T-helper 2 cell (primary cell): ENCODE measurements at regions not wholly inside any gene's neighbourhood (a gene's known extent, or its start where the extent isn't known, plus 50 kb on each side); places are given as distances from the start of the nearest gene placed in this dataset.

Experiments used
- DNase-seq, 5 experiments: peaks; one replicate each; pipeline versions ENCODE4 v3.0.0 to v3.0.0-alpha.2; 2012 to 2022

DNA sequence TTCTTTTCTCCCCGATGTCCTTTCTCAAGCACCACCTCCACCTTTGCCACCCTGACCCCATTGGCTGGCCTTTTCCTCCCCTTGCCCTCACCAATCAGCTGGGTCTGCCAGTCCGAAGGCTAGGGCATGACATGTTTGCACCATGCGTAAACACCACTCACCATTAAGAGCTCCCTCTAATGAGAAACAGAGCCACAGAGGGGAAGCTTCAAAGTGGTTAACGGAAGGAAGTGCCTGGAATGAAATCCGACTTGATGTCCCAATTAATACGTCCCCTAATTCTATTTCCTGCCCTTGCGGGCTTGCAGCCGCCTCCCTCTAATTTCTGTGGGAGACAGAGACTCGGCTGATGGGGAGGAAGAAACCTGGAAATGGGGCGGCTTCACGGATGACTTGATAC lies 318.5 kb upstream of the TBX3 start:
- DNase-seq = no peak

DNA sequence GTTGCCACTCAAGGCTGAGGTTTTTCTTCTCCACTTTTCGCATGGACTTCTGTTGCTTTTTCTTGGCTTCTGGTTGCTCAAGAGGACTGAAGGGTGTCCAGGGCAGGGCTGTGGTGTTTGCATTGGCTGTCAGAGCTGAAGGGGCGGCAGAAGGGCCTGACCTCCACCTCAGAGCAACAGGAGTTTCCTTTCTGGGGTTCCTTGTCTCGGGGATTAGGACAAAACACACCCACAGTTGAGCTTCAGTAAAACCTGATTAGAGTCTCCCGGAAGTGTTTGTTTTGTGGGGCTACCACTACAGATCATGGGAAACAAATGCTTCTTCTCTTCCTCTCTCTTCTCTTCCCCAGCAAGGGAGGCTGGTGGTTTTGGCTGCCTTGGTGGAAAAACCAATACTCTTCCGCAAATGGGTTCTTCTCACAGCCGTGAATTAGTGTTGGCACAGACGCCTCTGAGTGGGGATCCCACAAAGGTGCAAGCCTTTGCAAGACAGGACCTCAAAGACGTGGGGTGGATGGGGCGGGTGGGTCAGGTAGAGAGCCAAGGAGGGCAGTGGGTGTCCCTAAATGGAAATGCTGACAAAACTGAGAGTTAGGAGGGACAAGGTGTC lies 317.7 kb upstream of the TBX3 start:
- DNase-seq = no peak

DNA sequence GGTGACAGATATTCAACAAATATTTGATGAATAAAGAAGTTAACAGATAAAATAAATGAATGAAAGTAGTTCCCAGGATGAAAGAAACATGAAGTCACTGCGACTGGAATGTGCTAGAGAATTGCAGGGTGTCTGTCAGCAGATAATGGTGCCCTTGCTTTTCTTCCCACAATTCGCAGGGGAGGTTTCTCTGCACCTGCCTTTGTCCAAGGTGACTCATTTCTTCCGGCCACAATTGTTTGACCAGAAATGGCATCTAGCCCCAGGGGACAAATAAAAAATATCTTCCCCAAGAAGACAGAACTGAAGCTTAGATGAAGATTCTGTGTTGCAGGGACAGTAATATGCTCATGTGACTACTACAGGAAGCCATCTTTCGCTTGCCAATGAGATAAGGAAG lies 316.1 kb upstream of the TBX3 start:
- no peak for DNase-seq

DNA sequence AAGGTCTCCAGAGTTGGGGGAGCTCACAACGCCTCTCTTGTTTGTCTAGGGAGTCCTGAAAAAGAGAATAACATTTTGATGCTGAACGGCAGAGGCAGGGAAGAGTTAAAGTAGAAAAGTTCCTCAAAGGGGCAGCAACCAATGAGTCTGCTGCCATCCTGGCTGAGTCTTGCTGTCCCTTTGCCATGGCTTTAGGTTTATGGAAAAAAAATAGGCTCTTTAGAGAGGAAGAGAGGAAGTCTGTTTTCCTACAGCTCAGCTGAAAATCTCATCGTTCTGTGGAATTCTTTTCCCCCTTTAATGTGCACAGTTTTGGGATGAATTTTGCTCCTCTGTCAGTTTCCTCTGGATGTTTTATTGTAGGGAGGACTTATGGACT lies 314.8 kb upstream of the TBX3 start:
- DNase-seq = no peak

DNA sequence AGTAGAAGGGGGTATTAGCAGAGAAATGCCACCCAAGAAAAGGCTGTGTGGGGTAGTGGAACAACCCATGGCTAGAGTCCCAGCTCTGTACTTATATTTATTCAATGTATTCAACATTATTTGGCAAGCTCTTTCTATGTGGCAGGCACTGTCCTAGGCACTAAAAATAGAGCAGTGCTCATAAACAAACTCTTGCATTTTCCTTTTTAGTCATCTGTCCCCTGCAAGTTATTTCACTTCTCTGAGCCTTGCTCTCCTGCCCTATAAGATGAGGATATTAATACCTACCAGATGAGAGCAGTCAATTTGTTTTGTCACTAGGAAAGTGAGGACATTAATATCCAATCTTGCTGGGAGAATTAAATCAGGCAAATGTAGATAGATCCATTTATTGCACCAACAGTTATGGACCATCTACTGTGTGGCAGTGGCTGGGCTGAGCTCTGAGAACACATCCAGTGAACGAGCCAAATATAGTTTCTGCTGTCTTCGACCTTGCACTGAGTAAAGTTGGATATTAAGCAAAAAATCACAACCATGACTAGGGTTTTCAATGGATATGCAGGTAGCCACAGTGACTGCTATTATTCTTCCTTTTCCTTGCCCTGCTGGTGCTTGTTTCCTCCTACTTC lies 314.3 kb upstream of the TBX3 start:
- no peak for DNase-seq

DNA sequence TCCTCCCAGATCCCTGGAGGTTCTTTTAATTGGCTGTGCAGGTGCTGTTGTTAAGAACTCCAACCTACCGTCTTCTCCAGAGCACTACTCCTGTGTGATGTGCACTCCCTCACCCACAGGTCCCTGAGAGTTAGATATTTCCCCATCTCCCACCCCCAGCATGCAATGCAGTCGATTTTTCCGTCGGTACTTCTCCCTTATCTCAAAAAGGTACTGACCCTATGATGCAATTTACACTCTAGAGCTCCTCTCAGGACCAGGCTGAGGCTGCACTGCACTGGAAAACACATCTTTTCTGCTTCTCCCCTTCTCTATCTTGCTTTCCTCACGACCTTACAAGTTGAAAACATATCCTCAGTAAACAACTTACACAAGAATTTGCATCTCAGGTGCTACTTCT lies 312.4 kb upstream of the TBX3 start:
- no peak for DNase-seq

DNA sequence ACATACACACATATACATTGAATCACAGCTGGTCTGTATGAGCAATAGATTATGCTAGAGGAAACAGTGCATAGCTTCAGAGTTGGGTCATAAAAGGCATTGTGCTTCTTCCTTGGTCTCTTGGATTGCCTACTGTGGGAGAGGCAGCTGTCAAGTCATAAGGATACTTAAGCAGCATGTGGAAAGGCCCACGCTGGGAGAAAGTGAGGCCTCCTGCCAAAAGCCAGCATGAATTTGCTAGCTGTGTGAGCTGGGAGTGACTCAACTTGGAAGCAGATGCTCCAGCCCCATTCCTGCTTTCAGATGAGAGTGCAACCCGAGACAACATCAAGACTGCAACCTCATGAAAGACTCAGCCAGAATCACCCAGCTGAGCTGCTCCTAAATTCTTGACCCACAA lies 311.9 kb upstream of the TBX3 start:
- no peak for DNase-seq

DNA sequence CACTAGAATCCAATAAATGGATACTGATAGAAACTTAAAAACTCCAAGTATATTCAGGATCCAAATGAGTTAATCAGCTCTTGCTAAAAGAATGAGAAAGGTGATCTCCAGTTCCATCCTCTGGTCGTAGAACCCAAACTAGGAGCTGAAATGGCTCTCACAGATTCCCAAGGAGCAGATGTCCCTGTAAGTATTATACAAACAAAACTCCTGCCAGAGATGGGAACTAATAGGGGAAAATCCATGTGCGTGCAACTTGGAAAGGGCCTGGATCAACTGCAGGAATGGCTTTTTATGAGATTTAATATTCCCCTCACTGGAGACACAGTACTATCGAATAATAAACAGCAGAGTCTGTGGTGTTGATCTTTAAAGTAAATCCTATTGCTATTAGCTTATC lies 309.2 kb upstream of the TBX3 start:
- no peak for DNase-seq

DNA sequence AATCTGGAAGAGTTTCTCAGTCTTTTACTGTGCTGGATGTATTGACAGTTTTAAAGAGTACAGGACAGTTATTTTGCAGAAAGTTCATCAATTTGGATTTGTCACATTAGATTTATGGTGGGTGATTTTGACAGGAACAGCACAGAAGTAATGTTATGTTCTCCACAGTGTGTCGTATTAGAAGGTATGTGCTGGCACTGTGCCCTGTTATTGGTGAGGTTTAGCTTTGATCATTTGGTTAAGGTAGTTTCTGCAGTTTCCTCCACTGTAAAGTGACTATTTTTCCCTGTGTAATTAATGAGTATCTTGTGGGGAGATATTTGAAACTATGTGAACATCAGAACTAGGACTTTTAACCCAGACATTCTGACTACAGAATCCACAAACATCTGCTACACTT lies 308.5 kb upstream of the TBX3 start:
- DNase-seq = no peak

DNA sequence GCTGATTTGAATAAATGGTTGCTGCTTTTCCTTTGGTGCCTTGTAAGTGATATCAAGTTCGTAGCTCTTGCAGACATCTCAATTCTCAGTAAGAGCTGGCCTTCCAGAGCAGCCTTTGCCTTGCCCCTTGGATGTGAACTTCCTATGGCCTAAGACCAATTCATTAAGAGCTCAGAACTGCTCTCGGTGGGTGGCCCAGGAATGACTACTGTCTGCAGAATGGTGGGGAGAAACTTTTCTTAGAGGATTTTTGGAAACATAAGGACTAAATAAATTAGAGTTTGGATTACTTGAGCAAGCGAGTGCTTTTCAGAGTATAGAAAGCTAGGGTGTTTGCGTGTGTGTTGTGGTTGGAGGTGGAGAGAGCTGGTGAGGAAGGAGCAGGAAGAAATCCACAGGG lies 306.4 kb upstream of the TBX3 start:
- no peak for DNase-seq

DNA sequence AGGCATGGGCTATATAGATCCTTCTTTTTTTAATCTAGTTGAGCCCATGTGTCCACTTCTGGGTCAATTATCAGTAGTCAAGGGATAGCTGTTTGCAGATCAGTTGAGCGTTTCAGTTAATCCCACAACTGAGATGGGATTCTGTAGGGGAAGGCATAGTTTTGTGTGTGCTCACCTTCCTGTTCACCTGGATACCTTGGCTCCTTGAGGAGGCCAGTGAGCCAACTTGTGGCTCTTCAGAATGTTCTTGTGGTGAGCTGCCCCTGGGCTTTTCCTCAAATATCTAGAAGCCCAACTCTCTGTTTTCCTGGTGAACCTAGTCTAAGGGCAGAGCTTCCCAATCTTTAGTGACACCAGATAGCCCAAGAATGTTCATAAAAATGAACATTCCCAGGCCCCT lies 302.9 kb upstream of the TBX3 start:
- DNase-seq = no peak

DNA sequence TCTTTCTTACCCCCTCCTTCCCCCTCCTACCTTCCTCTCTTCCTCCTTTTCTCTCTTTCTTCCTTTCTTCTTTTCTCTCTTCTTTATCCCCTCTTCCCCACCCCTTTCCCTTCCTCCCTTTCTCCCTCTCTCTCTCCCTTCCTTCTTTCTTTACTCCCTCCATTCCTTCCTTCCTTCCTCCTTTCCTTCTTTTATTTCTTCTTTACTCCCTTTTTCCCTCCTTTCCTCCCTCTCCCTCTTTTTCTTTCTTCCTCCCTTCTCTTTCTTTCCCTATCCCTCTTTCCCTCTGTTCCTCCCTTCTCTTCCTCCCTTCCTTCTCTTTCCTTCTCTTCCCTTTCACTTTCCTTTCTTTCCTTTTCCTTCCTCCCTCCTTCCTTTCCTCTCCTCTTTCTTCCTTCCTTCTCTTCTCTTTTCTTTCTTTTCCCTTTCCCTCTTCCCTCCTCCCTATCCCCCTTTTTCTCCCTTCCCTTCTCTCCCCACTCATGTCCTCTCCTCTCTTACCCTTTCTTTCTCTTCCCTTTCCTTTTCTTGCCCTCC lies 302.3 kb upstream of the TBX3 start:
- DNase-seq = no peak

DNA sequence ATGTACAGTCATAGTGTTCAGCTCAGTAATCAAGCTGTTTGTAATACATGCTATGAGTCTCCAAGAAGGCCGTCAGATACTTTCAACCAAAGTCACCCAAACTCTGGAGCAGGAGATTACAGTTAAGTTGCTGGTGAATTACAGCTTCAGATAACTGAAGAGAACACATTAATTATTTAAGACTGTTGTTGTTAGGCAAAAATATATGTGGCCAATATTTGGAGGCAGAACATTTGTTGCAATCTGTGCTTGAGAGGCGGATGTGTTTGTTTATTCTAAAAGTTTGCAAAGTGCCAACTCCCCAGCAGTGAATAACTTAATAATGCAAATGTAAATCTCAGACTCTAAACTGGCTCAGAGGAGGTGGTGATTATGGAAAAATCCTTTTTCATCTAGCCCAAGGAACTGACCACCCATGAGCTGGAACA lies 300.7 kb upstream of the TBX3 start:
- DNase-seq = no peak

DNA sequence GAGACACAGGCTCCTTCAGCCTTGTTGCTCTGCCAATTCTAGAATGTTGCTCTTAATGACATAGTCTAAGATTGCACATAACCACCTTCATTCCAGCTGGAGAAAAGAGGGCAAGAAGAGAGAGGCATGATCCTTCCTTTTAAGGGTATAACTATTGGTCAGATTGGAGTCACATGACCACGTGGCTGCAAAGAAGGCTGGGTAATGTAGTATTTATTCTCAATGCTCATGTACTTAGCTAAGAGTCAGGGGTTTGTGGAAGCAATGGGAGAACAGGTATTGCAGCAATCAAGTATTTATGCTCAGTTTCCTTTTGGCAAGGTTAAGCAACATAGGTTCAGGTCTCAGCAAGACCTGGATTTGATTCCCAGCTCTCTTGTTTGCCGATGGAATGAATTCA lies 298.8 kb upstream of the TBX3 start:
- no peak for DNase-seq

DNA sequence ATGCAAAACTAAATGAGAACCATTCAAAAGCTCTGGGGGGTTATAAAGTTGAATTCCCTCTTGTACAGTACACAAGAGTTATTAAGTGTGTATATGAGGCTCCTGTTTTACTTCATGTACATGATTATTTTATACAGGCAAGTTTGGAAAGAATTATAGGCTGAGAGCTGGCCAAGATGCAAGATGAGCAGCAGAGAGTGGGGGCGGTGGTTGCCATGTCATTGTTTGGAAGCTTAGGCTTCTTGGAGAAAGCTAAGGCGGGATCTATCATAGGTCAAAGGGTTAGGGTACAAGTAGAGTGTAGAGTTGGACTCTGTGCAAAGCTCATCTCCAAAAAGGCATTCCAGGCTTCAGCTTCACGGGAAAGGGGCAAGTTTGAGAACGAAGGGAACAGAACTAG lies 297.1 kb upstream of the TBX3 start:
- no peak for DNase-seq

DNA sequence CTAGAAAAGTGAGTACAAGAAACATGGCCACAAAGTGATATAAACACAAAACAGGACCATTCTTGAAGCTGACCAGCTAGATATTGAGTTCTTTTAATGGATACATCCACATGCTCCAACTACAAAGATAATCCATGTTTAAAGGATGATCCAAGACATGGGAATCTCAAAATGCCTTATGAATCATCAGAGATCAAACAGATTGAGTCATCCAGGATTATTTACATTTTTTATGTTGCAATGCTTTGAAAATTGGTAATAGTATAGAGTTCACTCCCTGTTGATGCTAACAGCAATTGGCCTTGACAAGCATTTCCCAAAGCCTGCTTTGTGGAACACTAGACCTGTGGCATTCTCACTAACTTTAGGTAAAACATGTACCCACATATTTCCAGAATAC lies 293.0 kb upstream of the TBX3 start:
- DNase-seq = no peak

DNA sequence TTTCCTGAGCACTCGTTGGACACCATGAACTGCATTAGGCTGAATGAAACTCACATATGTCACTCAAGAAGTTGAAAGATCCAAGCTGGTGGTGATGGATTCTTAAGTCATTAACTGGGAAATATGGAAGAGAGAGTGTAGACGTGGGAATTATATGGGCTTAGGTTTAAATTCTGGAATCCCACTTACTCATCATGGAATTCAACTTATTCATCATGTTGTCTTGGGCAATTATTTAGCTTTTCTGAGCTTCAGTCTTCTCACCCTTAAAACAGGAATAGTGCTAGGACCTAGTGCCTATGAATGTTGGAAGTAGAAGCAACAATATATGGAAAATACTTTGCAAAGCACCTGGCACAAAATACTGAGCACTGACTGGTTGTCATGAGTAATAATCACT lies 292.4 kb upstream of the TBX3 start:
- no peak for DNase-seq

DNA sequence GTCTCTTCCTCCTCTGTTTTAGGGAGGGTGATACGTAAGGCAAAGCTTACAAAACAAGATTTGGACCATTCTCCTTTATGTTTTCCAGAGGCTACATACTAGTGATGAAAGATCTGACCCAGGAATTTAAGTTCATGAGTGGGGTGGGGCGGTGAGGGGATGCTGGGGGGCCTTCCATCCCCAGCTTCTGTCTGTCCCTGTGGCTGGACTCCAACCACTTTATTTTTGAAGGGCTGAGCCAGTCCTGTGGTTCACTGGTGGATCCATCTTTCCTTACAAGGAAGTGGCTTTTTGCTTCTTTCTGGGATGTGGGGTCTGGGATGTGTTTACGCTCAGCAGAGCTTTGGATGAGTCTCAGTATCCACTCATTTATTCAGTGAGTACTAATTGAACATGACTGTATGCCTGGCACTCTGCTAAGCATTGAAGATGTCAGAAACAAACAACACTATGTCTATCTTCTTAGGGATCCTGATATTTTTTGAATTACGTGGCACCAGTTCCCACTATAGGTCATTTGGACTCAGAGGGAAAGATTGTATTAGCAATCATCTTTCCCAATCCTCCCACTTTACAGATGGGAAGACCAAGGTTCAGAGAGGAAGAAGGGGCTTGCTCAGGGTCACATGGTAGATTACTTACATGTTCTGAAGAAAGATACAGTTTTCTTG lies 291.8 kb upstream of the TBX3 start:
- DNase-seq = no peak

DNA sequence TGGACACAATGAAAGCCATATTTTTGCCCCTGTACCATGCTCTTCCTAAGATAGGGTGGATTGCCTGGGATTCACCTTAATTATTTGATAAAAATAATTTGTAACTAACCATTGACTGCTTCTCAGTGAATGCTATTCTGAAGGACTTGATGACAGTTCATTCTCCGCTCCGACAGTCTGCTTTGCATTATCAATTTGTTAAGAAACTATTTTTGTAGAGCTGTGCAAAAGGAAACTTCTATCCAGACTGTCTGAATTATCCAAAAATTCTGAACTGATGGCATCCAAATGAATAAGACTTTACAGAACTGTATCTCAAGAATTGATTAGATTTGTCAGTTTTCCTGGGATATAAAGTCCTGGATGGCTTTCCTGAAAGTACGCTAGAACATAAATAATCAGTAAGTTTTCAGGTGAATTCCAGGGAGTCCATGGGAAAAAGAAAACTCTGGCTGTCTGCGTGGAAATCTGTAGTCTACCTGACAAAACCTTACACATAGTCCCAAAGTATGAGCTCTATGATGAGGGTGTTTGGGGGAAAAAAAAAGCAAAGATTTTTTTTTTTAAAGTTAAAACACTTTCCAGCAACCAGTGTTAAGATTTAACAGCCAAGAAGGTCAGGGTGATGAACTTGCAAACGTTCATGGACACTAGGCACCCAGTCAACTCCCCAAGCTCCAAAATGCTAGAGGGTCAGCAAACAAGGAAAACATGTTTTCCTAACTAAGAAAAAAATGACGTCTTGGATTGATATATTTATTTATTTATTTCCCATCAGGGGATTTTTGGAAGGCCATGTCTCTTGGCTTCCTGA lies 291.1 kb upstream of the TBX3 start:
- DNase-seq = no peak

DNA sequence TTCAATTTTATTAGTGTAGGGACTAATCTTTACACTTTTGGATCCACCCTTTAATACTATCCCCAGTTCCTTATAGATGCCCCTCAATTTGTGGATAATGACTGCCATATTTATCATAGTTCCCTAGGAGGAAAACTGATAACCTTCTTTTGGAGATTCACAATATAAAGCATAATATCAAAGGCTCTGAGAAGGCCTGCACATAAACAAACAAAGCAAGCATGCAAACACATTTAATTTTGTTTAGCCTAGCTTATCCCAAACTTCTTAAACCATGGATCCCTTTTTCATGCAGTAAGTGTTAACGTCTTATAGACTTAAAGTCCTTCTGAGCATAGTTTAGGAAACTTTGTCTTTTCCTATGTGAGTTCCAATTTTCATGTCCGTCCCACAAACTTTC lies 290.4 kb upstream of the TBX3 start:
- no peak for DNase-seq

DNA sequence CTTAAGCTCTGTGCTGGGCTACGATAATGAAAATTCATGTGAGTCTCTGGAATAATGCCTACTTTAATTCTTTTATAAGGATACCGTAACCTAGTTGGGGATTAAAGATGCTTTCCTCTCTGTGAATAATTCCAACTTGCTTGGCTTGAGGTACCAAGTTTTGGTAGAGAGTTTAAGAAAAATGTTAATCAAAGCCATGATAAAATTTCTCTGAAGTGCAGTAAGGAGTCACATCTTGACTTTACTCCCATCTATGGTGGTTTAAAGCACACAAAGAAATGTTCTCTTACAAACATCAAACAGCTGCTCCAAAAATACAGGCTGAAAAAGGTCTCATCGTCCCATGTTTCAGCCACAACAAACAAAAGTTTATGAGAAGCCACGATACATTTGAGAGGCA lies 284.8 kb upstream of the TBX3 start:
- DNase-seq = no peak

DNA sequence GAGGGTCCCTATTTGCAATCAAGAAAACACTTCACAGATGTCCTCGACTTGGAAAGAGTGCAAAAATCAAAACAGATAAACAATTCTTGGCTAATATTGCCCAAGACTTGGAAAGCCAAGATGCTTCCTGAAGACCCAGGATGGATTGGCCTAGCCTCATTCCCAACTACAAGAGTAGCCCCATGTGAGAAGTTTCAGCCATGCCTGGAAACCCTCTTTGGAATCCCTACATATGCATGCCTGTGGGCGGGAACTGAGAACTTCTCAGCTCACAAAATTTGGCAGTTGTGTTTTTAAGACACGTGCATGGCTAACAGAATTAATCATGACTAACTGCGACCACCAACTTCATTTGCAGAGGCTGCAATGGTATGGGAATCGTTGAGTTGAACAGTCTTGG lies 283.2 kb upstream of the TBX3 start:
- DNase-seq = no peak

DNA sequence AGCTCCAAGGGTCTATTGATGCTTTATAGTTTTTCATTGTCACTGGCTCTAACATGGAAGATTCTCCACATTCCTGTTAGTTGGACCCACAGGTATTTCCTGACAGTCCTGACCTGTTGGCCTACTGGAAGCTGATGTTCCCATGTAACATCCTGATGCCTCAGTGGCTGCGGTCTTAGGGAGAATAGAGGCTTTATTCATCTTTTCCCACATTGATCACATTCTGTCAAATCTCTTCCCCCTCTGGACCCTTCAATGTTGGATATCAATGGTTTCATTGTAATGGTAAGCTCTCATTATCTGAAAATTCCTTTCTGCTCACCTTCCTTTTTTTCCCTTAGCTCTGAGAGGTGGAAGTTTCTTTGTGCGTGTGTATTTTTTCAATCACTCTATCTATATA lies 280.9 kb upstream of the TBX3 start:
- DNase-seq = no peak

DNA sequence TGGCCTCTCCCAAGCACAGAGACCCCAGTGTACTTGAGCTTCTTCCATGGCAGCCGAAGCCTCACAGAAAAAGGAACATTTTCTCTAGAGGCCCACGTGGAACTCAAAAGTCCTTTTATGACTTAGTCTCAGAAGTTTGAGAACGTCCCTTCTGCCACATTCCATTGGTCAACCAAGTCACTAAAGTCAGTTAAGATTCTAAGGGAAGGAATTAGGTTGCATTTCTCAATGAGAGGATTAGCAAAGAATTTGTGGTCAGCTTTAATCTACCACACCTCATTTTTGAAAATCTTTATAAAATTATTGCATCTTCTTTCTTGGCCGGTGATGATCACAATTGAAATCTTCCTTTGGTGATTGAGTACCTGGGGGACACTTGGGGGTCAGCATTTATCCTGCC lies 279.9 kb upstream of the TBX3 start:
- DNase-seq = no peak
